ENCODE measurements at regions not wholly inside any gene's neighbourhood (a gene's known extent, or its start where the extent isn't known, plus 50 kb on each side); places are given as distances from the start of the nearest gene placed in this dataset.
A peak's percentile ranks its signal among the peaks of the same experiment; 100 is the strongest.

DNA sequence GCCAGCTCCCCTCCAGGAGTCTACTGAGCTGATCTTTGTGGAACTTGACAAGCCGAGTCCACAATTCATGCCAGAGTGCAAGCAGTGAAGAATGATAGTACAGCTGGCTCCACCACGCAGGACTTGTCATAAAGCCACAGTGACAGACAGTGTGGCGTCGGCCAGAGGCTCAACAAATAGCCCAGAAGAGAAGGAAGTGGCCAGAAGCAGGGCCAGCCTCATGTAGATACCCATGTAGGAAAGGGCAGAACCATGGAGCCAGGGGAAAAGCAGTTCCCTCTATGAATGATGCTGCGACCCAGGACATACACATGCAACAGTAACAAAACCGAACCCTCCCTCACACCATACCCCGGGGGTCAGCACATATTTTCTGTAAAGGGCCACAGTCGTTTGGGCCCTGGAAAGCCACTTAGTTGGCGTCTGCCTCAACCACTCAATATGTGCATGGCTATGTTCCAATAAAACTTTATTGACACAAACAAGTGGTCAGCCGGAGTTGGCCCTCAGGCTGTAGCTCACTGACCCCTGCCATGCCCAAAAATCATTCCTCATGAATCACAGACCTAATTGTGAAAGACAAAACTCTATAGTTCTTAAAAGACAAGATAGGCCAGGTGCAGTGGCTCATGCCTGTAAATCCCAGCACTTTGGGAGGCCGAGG lies 161.4 kb downstream of the BRD1 start:
- Histone ChIP-seq H3K36me3 (ENCODE audit: low read depth) (no peaks in the 10 kb centered on the region), H3K27me3 (ENCODE audit: insufficient read depth, poor library complexity, severe bottlenecking) (peaks cover 38% of the 10 kb centered on the region), H3K9me3 (ENCODE audit: severe bottlenecking) (no peaks in the 10 kb centered on the region), H3K4me3 (ENCODE audit: severe bottlenecking) (no peak overlapping the region), H3K4me1 (ENCODE audit: insufficient read depth, poor library complexity, severe bottlenecking) (no peaks in the 10 kb centered on the region), H3K27ac (ENCODE audit: poor library complexity, severe bottlenecking) (no peak overlapping the region)
- ATAC-seq (ENCODE audit: low read depth): no peak
- TF ChIP-seq, protein P1, sequence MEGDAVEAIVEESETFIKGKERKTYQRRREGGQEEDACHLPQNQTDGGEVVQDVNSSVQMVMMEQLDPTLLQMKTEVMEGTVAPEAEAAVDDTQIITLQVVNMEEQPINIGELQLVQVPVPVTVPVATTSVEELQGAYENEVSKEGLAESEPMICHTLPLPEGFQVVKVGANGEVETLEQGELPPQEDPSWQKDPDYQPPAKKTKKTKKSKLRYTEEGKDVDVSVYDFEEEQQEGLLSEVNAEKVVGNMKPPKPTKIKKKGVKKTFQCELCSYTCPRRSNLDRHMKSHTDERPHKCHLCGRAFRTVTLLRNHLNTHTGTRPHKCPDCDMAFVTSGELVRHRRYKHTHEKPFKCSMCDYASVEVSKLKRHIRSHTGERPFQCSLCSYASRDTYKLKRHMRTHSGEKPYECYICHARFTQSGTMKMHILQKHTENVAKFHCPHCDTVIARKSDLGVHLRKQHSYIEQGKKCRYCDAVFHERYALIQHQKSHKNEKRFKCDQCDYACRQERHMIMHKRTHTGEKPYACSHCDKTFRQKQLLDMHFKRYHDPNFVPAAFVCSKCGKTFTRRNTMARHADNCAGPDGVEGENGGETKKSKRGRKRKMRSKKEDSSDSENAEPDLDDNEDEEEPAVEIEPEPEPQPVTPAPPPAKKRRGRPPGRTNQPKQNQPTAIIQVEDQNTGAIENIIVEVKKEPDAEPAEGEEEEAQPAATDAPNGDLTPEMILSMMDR (IDR thresholded peaks at IDR 0.05; ENCODE audit: poor library complexity, severe bottlenecking): no peak
- peak; percentile 21 for DNase-seq (ENCODE audit: low spot score)

DNA sequence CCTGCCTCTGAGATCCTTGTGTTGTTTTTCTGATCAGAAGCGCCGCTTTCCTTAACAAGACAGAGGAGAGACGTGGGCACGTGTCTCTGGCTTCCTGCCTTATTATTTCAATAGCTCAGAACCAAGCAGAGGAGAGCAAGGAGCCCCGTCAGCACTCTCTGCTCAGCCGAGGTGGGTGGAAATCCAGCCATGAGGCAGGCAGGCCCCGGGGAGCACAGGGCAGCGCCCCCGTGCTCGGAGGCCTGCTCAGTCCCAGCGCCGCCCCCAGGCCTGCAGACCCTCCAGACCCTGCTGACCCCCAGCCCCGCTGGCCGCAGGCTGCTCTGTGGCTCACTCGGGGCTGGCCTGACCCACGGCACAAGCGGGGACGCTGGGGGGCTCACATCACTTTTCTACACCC lies 162.8 kb downstream of the BRD1 start:
- H3K9me3 ChIP-seq (ENCODE audit: severe bottlenecking): no peaks in the 10 kb centered on the region
- H3K4me3 ChIP-seq (ENCODE audit: severe bottlenecking): no peak overlapping the region
- DNase-seq (ENCODE audit: low spot score) (peak; percentile 14), ATAC-seq (ENCODE audit: low read depth) (no peak)
- no peaks in the 10 kb centered on the region for H3K36me3 ChIP-seq (ENCODE audit: low read depth)
- peaks cover 28% of the 10 kb centered on the region for H3K27me3 ChIP-seq (ENCODE audit: insufficient read depth, poor library complexity, severe bottlenecking)
- TF ChIP-seq, protein P1 (IDR thresholded peaks at IDR 0.05; ENCODE audit: poor library complexity, severe bottlenecking): no peak
- no peak overlapping the region for H3K27ac ChIP-seq (ENCODE audit: poor library complexity, severe bottlenecking)
- H3K4me1 ChIP-seq (ENCODE audit: insufficient read depth, poor library complexity, severe bottlenecking): no peaks in the 10 kb centered on the region

DNA sequence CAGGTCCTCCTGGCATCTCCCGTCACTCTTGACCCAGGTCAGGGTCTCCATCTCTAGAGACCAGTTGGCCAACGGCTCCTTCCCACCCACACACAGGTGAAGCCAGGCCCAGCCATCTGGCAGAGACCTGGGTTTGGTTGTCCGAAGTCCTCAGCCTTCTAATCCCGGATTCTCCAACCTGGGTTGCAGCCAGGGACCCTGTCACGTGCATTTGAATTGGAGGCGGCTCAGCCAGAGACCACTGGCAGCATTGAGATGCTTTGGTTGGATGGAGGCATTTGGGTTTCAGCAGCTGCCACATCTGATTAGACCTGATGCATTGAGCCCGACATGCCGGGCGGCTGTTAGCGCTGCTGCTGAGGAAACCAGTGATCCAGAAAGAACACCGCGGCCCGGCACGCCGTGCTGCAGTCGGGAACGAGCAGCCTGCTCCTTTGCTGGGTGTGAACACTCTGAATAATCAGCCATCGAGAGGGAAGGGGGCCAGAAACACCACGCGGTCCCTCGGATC lies 163.2 kb downstream of the BRD1 start:
- peaks cover 27% of the 10 kb centered on the region for H3K27me3 ChIP-seq (ENCODE audit: insufficient read depth, poor library complexity, severe bottlenecking)
- ATAC-seq (ENCODE audit: low read depth) (no peak), DNase-seq (ENCODE audit: low spot score) (peak; percentile 44)
- H3K36me3 ChIP-seq (ENCODE audit: low read depth): no peaks in the 10 kb centered on the region
- TF ChIP-seq, protein P1 (IDR thresholded peaks at IDR 0.05; ENCODE audit: poor library complexity, severe bottlenecking): no peak
- no peaks in the 10 kb centered on the region for H3K4me1 ChIP-seq (ENCODE audit: insufficient read depth, poor library complexity, severe bottlenecking)
- H3K9me3 ChIP-seq (ENCODE audit: severe bottlenecking): no peaks in the 10 kb centered on the region
- H3K4me3 ChIP-seq (ENCODE audit: severe bottlenecking): no peak overlapping the region
- no peak overlapping the region for H3K27ac ChIP-seq (ENCODE audit: poor library complexity, severe bottlenecking)

GRCh38 chr22:49663823-49664222 lies 163.8 kb downstream of the BRD1 start:
- H3K36me3 ChIP-seq (ENCODE audit: low read depth): no peaks in the 10 kb centered on the region
- no peaks in the 10 kb centered on the region for H3K4me1 ChIP-seq (ENCODE audit: insufficient read depth, poor library complexity, severe bottlenecking)
- H3K27ac ChIP-seq (ENCODE audit: poor library complexity, severe bottlenecking): no peak overlapping the region
- DNase-seq (ENCODE audit: low spot score) (peak; percentile 40), ATAC-seq (ENCODE audit: low read depth) (no peak)
- H3K27me3 ChIP-seq (ENCODE audit: insufficient read depth, poor library complexity, severe bottlenecking): peaks cover 21% of the 10 kb centered on the region
- TF ChIP-seq, protein P1 (IDR thresholded peaks at IDR 0.05; ENCODE audit: poor library complexity, severe bottlenecking): no peak
- no peak overlapping the region for H3K4me3 ChIP-seq (ENCODE audit: severe bottlenecking)
- no peaks in the 10 kb centered on the region for H3K9me3 ChIP-seq (ENCODE audit: severe bottlenecking)

- Histone ChIP-seq H3K27me3 (ENCODE audit: insufficient read depth, poor library complexity, severe bottlenecking) (peaks cover 15% of the 10 kb centered on the region), H3K4me1 (ENCODE audit: insufficient read depth, poor library complexity, severe bottlenecking) (no peaks in the 10 kb centered on the region), H3K4me3 (ENCODE audit: severe bottlenecking) (no peak overlapping the region), H3K36me3 (ENCODE audit: low read depth) (no peaks in the 10 kb centered on the region), H3K9me3 (ENCODE audit: severe bottlenecking) (no peaks in the 10 kb centered on the region), H3K27ac (ENCODE audit: poor library complexity, severe bottlenecking) (no peak overlapping the region)
- TF ChIP-seq, protein P1 (IDR thresholded peaks at IDR 0.05; ENCODE audit: poor library complexity, severe bottlenecking): no peak
- ATAC-seq (ENCODE audit: low read depth) (no peak), DNase-seq (ENCODE audit: low spot score) (peak; percentile 36)
Measured at GRCh38 chr22:49663311-49663711, 164.4 kb downstream of the BRD1 start.
